Caco-2 (cell line): ENCODE measurements at regions not wholly inside any gene's neighbourhood (a gene's known extent, or its start where the extent isn't known, plus 50 kb on each side); places are given as distances from the start of the nearest gene placed in this dataset.

Experiments
- BruUV-seq: library from RNA; stranded (reverse); fragments of 400-500 nt; replicated peaks from 2 replicates; lab custom pipeline; 2021; lab: Mats Ljungman, UMichigan
- CTCF ChIA-PET: fragments of 300-600 bp; sonication (Branson Sonifier 250); formaldehyde crosslinking; loops from one replicate; lab custom pipeline; 2022; ENCODE audit warnings: antibody characterized with exemption; lab: Charles Lee
- POLR2A ChIA-PET: fragments of 300-600 bp; sonication (Branson Sonifier 250); formaldehyde crosslinking; loops from one replicate; lab custom pipeline; 2022; ENCODE audit warnings: antibody characterized with exemption; lab: Charles Lee
- DNase-seq, 2 experiments: peaks; one replicate each; pipeline versions ENCODE4 v3.0.0 to v3.0.0-alpha.2; 2020 to 2022
- H3K27me3 ChIP-seq: replicated peaks from 2 replicates; pipeline ENCODE4 v1.6.0; 2011; ENCODE audit warnings: low read length; ENCODE audit not compliant: control insufficient read depth, insufficient read depth
- H3K36me3 ChIP-seq: 2 replicates; pipeline ENCODE4 v1.5.1; 2011; ENCODE audit warnings: low read length; ENCODE audit not compliant: control insufficient read depth, insufficient read depth
- H3K4me1 ChIP-seq: fragments of 250-450 bp; sonication (Bioruptor Pico); 2 replicates; pipeline ENCODE4 v1.5.1; 2020; ENCODE audit warnings: mild to moderate bottlenecking
- H3K4me3 ChIP-seq: 2 replicates; pipeline ENCODE4 v1.5.1; 2011; ENCODE audit warnings: low read depth, mild to moderate bottlenecking, control low read depth, low read length
- H3K9me3 ChIP-seq: fragments of 250-450 bp; sonication (Bioruptor Pico); 2 replicates; pipeline ENCODE4 v1.5.1; 2020; ENCODE audit warnings: mild to moderate bottlenecking, moderate library complexity
- H3K27ac Mint-ChIP-seq: one replicate; pipeline ENCODE4 v1.8.0; 2022; ENCODE audit warnings: mixed read lengths; ENCODE audit not compliant: unreplicated experiment
- H3K27me3 Mint-ChIP-seq: one replicate; pipeline ENCODE4 v1.8.0; 2022; ENCODE audit warnings: mixed read lengths; ENCODE audit not compliant: insufficient read depth, unreplicated experiment
- H3K36me3 Mint-ChIP-seq: one replicate; pipeline ENCODE4 v1.8.0; 2022; ENCODE audit warnings: mild to moderate bottlenecking, mixed read lengths; ENCODE audit not compliant: insufficient read depth, unreplicated experiment
- H3K4me1 Mint-ChIP-seq: one replicate; pipeline ENCODE4 v1.8.0; 2022; ENCODE audit warnings: low read depth, mixed read lengths; ENCODE audit not compliant: unreplicated experiment
- H3K4me3 Mint-ChIP-seq: one replicate; pipeline ENCODE4 v1.8.0; 2022; ENCODE audit warnings: mild to moderate bottlenecking, moderate library complexity, mixed read lengths; ENCODE audit not compliant: unreplicated experiment
- H3K9me3 Mint-ChIP-seq: one replicate; pipeline ENCODE4 v1.8.0; 2022; ENCODE audit warnings: mixed read lengths; ENCODE audit not compliant: unreplicated experiment
- CTCF ChIP-seq, 2 experiments: fragments of 200-600 bp in 1 of 2; IDR thresholded peaks; 1 replicate in 1 of 2; 2 replicates in 1 of 2; pipeline versions ENCODE4 v1.5.1 to v1.8.0; 2011 to 2022; ENCODE audit warnings: antibody characterized with exemption in 1 of 2, control low read depth in 1 of 2, inconsistent platforms in 1 of 2, low read depth in 1 of 2, low read length in 1 of 2, mild to moderate bottlenecking in 1 of 2, moderate library complexity in 1 of 2; ENCODE audit not compliant: insufficient read depth in 1 of 2, severe bottlenecking in 1 of 2, unreplicated experiment in 1 of 2
- intact Hi-C: fragments of 100-400 bp; cut with micrococcal nuclease; formaldehyde crosslinking; loops from one replicate; pipeline ENCODE4 v1.10.0; 2022; ENCODE audit not compliant: unreplicated experiment

DNA sequence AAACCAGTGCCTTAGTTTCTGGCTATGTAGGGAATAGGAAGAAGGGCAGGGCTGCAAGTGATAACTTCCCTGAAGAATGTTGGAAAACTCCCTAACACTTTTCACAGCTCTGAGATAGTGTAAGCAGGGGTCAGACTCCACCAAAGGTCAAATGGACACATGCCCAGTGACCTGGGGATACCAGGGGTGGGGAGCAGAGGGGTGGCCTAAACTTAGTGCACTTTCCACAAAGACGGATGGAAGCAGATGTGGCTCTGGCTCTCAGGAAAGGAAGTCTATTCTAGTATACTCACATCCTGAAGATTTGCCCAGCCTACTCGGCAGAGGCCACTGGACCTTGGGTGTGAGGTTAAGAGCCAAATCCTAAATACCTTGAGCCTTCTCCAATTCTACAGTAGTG lies 285.8 kb downstream of the NUAK1 start:
- H3K27me3 ChIP-seq, result no peaks in the 10 kb centered on the region
- TF ChIP-seq CTCF (IDR thresholded peaks at IDR 0.05; ENCODE audit: insufficient read depth in 1 of 2, low read depth in 1 of 2, low read length in 1 of 2, severe bottlenecking in 1 of 2, unreplicated experiment in 1 of 2), result no peak
- no peaks in the 10 kb centered on the region for H3K36me3 ChIP-seq
- no peak for DNase-seq
- H3K4me3 Mint-ChIP-seq, result no peak overlapping the region
- peaks cover 19% of the 10 kb centered on the region for H3K9me3 Mint-ChIP-seq
- ChIA-PET CTCF (no interaction called here), POLR2A (no interaction called here)
- no peaks in the 10 kb centered on the region for H3K27me3 Mint-ChIP-seq
- no TSS peak for BruUV-seq
- no peaks in the 10 kb centered on the region for H3K4me1 ChIP-seq
- H3K9me3 ChIP-seq, result no peaks in the 10 kb centered on the region
- no peak overlapping the region for H3K27ac Mint-ChIP-seq
- intact Hi-C loops, result no loop called here
- no peak overlapping the region for H3K4me3 ChIP-seq
- no peaks in the 10 kb centered on the region for H3K4me1 Mint-ChIP-seq
- no peaks in the 10 kb centered on the region for H3K36me3 Mint-ChIP-seq

DNA sequence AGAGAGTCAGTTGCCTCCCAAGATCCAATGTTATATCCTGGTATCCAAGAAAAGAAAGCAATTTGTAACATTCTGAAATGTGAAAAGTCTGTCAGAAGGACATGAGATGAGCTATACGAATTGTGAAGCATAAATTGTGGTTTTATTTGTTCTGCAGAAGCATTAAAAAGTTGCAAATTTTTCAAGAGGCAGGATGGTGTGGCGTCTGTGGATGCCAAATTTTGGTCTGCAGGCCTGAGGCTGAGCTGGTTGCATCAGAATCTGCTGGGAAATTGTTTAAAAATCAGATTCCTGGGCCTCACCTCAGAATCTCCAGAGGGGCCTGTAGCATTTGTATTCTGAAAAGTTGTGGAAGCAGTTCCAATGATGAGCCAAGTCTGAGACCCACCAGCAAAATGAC lies 284.7 kb downstream of the NUAK1 start:
- Histone ChIP-seq H3K4me1 (peaks cover 2% of the 10 kb centered on the region), H3K27me3 (no peaks in the 10 kb centered on the region), H3K9me3 (no peaks in the 10 kb centered on the region), H3K36me3 (no peaks in the 10 kb centered on the region), H3K4me3 (no peak overlapping the region)
- BruUV-seq, result no TSS peak
- H3K9me3 Mint-ChIP-seq, result peaks cover 29% of the 10 kb centered on the region
- no peak overlapping the region for H3K4me3 Mint-ChIP-seq
- no peak overlapping the region for H3K27ac Mint-ChIP-seq
- POLR2A ChIA-PET, result no interaction called here
- H3K27me3 Mint-ChIP-seq, result no peaks in the 10 kb centered on the region
- CTCF ChIA-PET, result no interaction called here
- DNase-seq, result no peak
- peaks cover 5% of the 10 kb centered on the region for H3K4me1 Mint-ChIP-seq
- no peak for TF ChIP-seq CTCF (IDR thresholded peaks at IDR 0.05; ENCODE audit: insufficient read depth in 1 of 2, low read depth in 1 of 2, low read length in 1 of 2, severe bottlenecking in 1 of 2, unreplicated experiment in 1 of 2)
- H3K36me3 Mint-ChIP-seq, result peaks cover 5% of the 10 kb centered on the region
- intact Hi-C loops, result no loop called here

- Mint-ChIP-seq H3K36me3 (peaks cover 6% of the 10 kb centered on the region), H3K4me3 (no peak overlapping the region), H3K9me3 (peaks cover 29% of the 10 kb centered on the region), H3K27ac (no peak overlapping the region), H3K4me1 (peaks cover 18% of the 10 kb centered on the region), H3K27me3 (no peaks in the 10 kb centered on the region)
- Histone ChIP-seq H3K9me3 (no peaks in the 10 kb centered on the region), H3K4me1 (peaks cover 16% of the 10 kb centered on the region), H3K4me3 (no peak overlapping the region), H3K27me3 (no peaks in the 10 kb centered on the region), H3K36me3 (no peaks in the 10 kb centered on the region)
- intact Hi-C loops, result no loop called here
- no peak for DNase-seq
- no peak for TF ChIP-seq CTCF (IDR thresholded peaks at IDR 0.05; ENCODE audit: insufficient read depth in 1 of 2, low read depth in 1 of 2, low read length in 1 of 2, severe bottlenecking in 1 of 2, unreplicated experiment in 1 of 2)
- ChIA-PET POLR2A (no interaction called here), CTCF (no interaction called here)
- no TSS peak for BruUV-seq
These were observed 283.2 kb downstream of the NUAK1 start for GRCh38 chr12:105855361-105856047.
